ENCODE measurements at regions not wholly inside any gene's neighbourhood (a gene's known extent, or its start where the extent isn't known, plus 50 kb on each side); places are given as distances from the start of the nearest gene placed in this dataset.

- no peak overlapping the region for H3K56ac ChIP-seq (ENCODE audit: insufficient read length, low read depth, low read length)
Measured at GRCh38 chr1:110736900-110737605, 62.3 kb upstream of the KCNA3 start.

More at GRCh38 chr1:110736900-110737605, 62.3 kb upstream of the KCNA3 start:
- no peak overlapping the region for H3K9ac ChIP-seq (ENCODE audit: extremely low read depth, insufficient read length, low read length)
- no peak overlapping the region for H4K91ac ChIP-seq (ENCODE audit: insufficient read length, low read depth, low read length)
- Mint-ChIP-seq H3K36me3 (ENCODE audit: insufficient read depth in 1 of 3, low read depth in 3 of 3) (no peaks in the 10 kb centered on the region), H3K27me3 (ENCODE audit: low read depth) (peaks cover 7% of the 10 kb centered on the region; the same call in 1 of the 2 replicates), H3K27ac (0 out of 7 replicates have a peak overlapping the region, but pooled peaks of 1 of the 3 experiments have one; percentile 59), H3K9me3 (no peaks in the 10 kb centered on the region), H3K4me1 (peaks cover 8 to 11% of the 10 kb centered on the region in 2 experiments), H3K4me3 (no peak overlapping the region)
- H3K14ac ChIP-seq (ENCODE audit: insufficient read depth, low read length), result no peak overlapping the region
- H3K23me2 ChIP-seq (ENCODE audit: insufficient read length, low read depth, low read length, poor library complexity, severe bottlenecking), result no peaks in the 10 kb centered on the region
- H2BK20ac ChIP-seq (ENCODE audit: low read depth, low read length, poor library complexity, severe bottlenecking), result no peak overlapping the region
- no CpG with 5 or more reads among the region's 5 CpGs for WGBS (ENCODE audit: extremely low coverage, insufficient read length, low lambda C conversion rate)
- no peak overlapping the region for H2BK5ac ChIP-seq (ENCODE audit: insufficient read length, low read length)
- no peak overlapping the region for H3K27ac ChIP-seq (ENCODE audit: insufficient read length, low read depth, low read length)
- H2AFZ ChIP-seq (ENCODE audit: low read length), result no peak overlapping the region
- H3K23ac ChIP-seq (ENCODE audit: insufficient read length, low read depth, low read length), result no peak overlapping the region
- no peaks in the 10 kb centered on the region; the same call in 1 of the 2 replicates for H3K4me1 ChIP-seq (ENCODE audit: insufficient read depth, low read length)
- no peaks in the 10 kb centered on the region for H4K20me1 ChIP-seq (ENCODE audit: control insufficient read depth, insufficient read depth, insufficient read length)
- no peak overlapping the region for H2AK5ac ChIP-seq (ENCODE audit: insufficient read length, low read length)
- no peaks in the 10 kb centered on the region for H3K27me3 ChIP-seq (ENCODE audit: insufficient read depth, low read length)
- H4K8ac ChIP-seq (replicated peaks; ENCODE audit: insufficient read length, low read depth, low read length), result no peak overlapping the region
- no peak for TF ChIP-seq CTCF (conservative IDR thresholded peaks at IDR 0.05)
- no peak overlapping the region for H3K4me2 ChIP-seq (ENCODE audit: insufficient read depth, insufficient read length, low read length)
- H2BK12ac ChIP-seq (ENCODE audit: insufficient read length, low read depth, low read length), result no peak overlapping the region
- no peaks in the 10 kb centered on the region for H3K79me2 ChIP-seq (ENCODE audit: insufficient read depth, low read length)
- H3K9me3 ChIP-seq (ENCODE audit: control insufficient read depth, low read depth, low read length), result no peaks in the 10 kb centered on the region
- no peak overlapping the region for H3K18ac ChIP-seq (ENCODE audit: insufficient read length, low read depth, low read length)
- no peak for DNase-seq
- H3K79me1 ChIP-seq (ENCODE audit: insufficient read depth, low read depth, low read length, poor library complexity, severe bottlenecking), result no peaks in the 10 kb centered on the region
- no peak overlapping the region for H2BK15ac ChIP-seq (ENCODE audit: low read depth, low read length)
- H3T11ph ChIP-seq (ENCODE audit: low read length), result no peak overlapping the region
- H2BK120ac ChIP-seq (ENCODE audit: low read depth, low read length, poor library complexity, severe bottlenecking), result no peak overlapping the region
- no peak overlapping the region for H3K4ac ChIP-seq (ENCODE audit: low read depth, low read length)
- no peak overlapping the region for H4K5ac ChIP-seq (ENCODE audit: insufficient read length, low read depth, low read length)
